Neural cell (in vitro differentiated cells): ENCODE measurements at regions not wholly inside any gene's neighbourhood (a gene's known extent, or its start where the extent isn't known, plus 50 kb on each side); places are given as distances from the start of the nearest gene placed in this dataset.

Experiments
- H2AFZ ChIP-seq: fragments of 200-600, 300-800 bp; sonication (generic), shearing (Covaris generic); 2 replicates; pipeline ENCODE4 v1.6.0; 2014; ENCODE audit warnings: low read depth, mild to moderate bottlenecking, antibody characterized with exemption, low read length, moderate library complexity
- H3F3A ChIP-seq: fragments of 200-600 bp; shearing (Covaris generic); 2 replicates; pipeline ENCODE4 v1.6.1; 2016; ENCODE audit warnings: mild to moderate bottlenecking, moderate library complexity, mixed read lengths, antibody characterized with exemption, low read length; ENCODE audit not compliant: insufficient read depth, poor library complexity, severe bottlenecking
- H3K27ac ChIP-seq: fragments of 200-600, 300-800 bp; sonication (generic), shearing (Covaris generic); 2 replicates; pipeline ENCODE4 v1.5.1; 2014; ENCODE audit warnings: mild to moderate bottlenecking, low read length, moderate library complexity
- H3K27me3 ChIP-seq: fragments of 300-800, 200-600 bp; sonication (generic), shearing (Covaris generic); 2 replicates; pipeline ENCODE4 v1.6.0; 2014; ENCODE audit warnings: mild to moderate bottlenecking, low read depth, low read length, moderate library complexity; ENCODE audit not compliant: insufficient read depth
- H3K36me3 ChIP-seq: fragments of 300-800, 200-600 bp; sonication (generic), shearing (Covaris generic); 2 replicates; pipeline ENCODE4 v1.5.1; 2014; ENCODE audit warnings: mild to moderate bottlenecking, antibody characterized with exemption, low read length, moderate library complexity; ENCODE audit not compliant: insufficient read depth
- H3K4me2 ChIP-seq: fragments of 300-800, 200-600 bp; sonication (generic), shearing (Covaris generic); 2 replicates; pipeline ENCODE4 v1.6.0; 2014; ENCODE audit warnings: mild to moderate bottlenecking, low read length
- H3K4me3 ChIP-seq: fragments of 300-800, 200-600 bp; sonication (generic), shearing (Covaris generic); 2 replicates; pipeline ENCODE4 v1.5.1; 2014; ENCODE audit warnings: mild to moderate bottlenecking, low read length, moderate library complexity
- H3K79me2 ChIP-seq: fragments of 200-600 bp; shearing (Covaris generic); replicated peaks from 2 replicates; pipeline ENCODE4 v1.6.0; 2014; ENCODE audit warnings: mild to moderate bottlenecking, low read length, moderate library complexity; ENCODE audit not compliant: insufficient read depth
- H3K9ac ChIP-seq: fragments of 300-800, 200-600 bp; sonication (generic), shearing (Covaris generic); 2 replicates; pipeline ENCODE4 v1.6.1; 2016; ENCODE audit warnings: mild to moderate bottlenecking, low read length, mixed read lengths
- H3K9me2 ChIP-seq: fragments of 200-600 bp; shearing (Covaris generic); 2 replicates; pipeline ENCODE4 v1.6.1; 2016; ENCODE audit warnings: mild to moderate bottlenecking, low read length, mixed read lengths; ENCODE audit not compliant: insufficient read depth
- H3K9me3 ChIP-seq: fragments of 200-600, 300-800 bp; sonication (generic), shearing (Covaris generic); 2 replicates; pipeline ENCODE4 v1.6.1; 2016; ENCODE audit warnings: mild to moderate bottlenecking, mixed run types, low read length, moderate library complexity, mixed read lengths
- H4K20me1 ChIP-seq: fragments of 200-600 bp; shearing (Covaris generic); 2 replicates; pipeline ENCODE4 v1.6.1; 2016; ENCODE audit warnings: mild to moderate bottlenecking, mixed run types; ENCODE audit not compliant: insufficient read depth
- EP300 ChIP-seq: fragments of 450-650 bp; conservative IDR thresholded peaks from 2 replicates; pipeline ENCODE4 v1.6.1; 2014; ENCODE audit warnings: antibody characterized with exemption, mild to moderate bottlenecking, moderate library complexity; ENCODE audit not compliant: poor library complexity, severe bottlenecking
- EZH2 ChIP-seq: fragments of 200-600, 300-800 bp; shearing (Covaris generic), sonication (generic); IDR thresholded peaks from 2 replicates; pipeline ENCODE4 v1.6.1; 2014; ENCODE audit warnings: antibody characterized with exemption, low read length, borderline replicate concordance, mild to moderate bottlenecking; ENCODE audit not compliant: insufficient read depth, poor library complexity, severe bottlenecking
- MXI1 ChIP-seq: fragments of 450-650 bp; conservative IDR thresholded peaks from 2 replicates; pipeline ENCODE4 v1.6.1; 2014; ENCODE audit warnings: antibody characterized with exemption, mild to moderate bottlenecking; ENCODE audit not compliant: poor library complexity, severe bottlenecking
- POLR2AphosphoS5 ChIP-seq: IDR thresholded peaks from 2 replicates; pipeline ENCODE4 v1.6.1; 2012
- RAD21 ChIP-seq: fragments of 450-650 bp; conservative IDR thresholded peaks from 2 replicates; pipeline ENCODE4 v1.6.1; 2014; ENCODE audit warnings: antibody characterized with exemption, mild to moderate bottlenecking, moderate library complexity
- SMC3 ChIP-seq: fragments of 450-650 bp; conservative IDR thresholded peaks from 2 replicates; pipeline ENCODE4 v1.6.1; 2014; ENCODE audit warnings: antibody characterized with exemption, mild to moderate bottlenecking, moderate library complexity; ENCODE audit not compliant: poor library complexity
- TAF1 ChIP-seq: IDR thresholded peaks from 2 replicates; pipeline ENCODE4 v1.6.1; 2012; ENCODE audit warnings: low read depth
- TF ChIP-seq, protein P1 (sequence below): fragments of 450-650 bp; IDR thresholded peaks from 2 replicates; pipeline ENCODE4 v1.5.1; 2014; ENCODE audit warnings: antibody characterized with exemption, mild to moderate bottlenecking, moderate library complexity; ENCODE audit not compliant: poor library complexity, severe bottlenecking
- TF ChIP-seq, protein P2 (sequence below): IDR thresholded peaks from 2 replicates; pipeline ENCODE4 v1.6.1; 2012; ENCODE audit warnings: borderline replicate concordance

DNA sequence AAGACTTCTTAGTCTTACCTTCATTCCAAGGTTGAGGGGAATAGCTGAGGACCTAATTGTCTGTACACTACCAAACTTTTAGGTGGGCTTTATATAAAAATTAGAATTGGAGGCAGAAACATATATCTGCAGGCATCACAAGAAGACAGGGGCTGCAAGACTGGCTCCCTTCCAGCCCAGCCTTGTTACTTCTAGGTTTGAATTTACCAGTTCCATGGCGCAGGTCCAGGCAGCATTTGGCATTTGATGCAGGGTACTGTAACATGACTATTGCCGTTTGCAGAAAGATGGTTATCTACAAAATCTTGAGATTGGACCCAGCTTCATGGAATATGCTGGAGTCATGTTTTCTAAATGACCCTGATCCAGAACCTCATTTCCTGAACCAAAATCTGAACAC is 105.4 kb upstream of the RHOBTB1 start:
- H2AFZ ChIP-seq: no peak overlapping the region
- no peaks in the 10 kb centered on the region for H3K27me3 ChIP-seq
- H3K4me3 ChIP-seq: no peak overlapping the region
- no peak overlapping the region for H3K27ac ChIP-seq
- H3K9me2 ChIP-seq: no peaks in the 10 kb centered on the region
- no peaks in the 10 kb centered on the region for H4K20me1 ChIP-seq
- no peak overlapping the region for H3K9ac ChIP-seq
- no peaks in the 10 kb centered on the region for H3F3A ChIP-seq
- TF ChIP-seq, protein P1, sequence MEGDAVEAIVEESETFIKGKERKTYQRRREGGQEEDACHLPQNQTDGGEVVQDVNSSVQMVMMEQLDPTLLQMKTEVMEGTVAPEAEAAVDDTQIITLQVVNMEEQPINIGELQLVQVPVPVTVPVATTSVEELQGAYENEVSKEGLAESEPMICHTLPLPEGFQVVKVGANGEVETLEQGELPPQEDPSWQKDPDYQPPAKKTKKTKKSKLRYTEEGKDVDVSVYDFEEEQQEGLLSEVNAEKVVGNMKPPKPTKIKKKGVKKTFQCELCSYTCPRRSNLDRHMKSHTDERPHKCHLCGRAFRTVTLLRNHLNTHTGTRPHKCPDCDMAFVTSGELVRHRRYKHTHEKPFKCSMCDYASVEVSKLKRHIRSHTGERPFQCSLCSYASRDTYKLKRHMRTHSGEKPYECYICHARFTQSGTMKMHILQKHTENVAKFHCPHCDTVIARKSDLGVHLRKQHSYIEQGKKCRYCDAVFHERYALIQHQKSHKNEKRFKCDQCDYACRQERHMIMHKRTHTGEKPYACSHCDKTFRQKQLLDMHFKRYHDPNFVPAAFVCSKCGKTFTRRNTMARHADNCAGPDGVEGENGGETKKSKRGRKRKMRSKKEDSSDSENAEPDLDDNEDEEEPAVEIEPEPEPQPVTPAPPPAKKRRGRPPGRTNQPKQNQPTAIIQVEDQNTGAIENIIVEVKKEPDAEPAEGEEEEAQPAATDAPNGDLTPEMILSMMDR: no peak
- no peak for TF ChIP-seq MXI1
- no peak for TF ChIP-seq EZH2
- TF ChIP-seq TAF1: no peak
- no peak for TF ChIP-seq SMC3
- TF ChIP-seq, protein P2, sequence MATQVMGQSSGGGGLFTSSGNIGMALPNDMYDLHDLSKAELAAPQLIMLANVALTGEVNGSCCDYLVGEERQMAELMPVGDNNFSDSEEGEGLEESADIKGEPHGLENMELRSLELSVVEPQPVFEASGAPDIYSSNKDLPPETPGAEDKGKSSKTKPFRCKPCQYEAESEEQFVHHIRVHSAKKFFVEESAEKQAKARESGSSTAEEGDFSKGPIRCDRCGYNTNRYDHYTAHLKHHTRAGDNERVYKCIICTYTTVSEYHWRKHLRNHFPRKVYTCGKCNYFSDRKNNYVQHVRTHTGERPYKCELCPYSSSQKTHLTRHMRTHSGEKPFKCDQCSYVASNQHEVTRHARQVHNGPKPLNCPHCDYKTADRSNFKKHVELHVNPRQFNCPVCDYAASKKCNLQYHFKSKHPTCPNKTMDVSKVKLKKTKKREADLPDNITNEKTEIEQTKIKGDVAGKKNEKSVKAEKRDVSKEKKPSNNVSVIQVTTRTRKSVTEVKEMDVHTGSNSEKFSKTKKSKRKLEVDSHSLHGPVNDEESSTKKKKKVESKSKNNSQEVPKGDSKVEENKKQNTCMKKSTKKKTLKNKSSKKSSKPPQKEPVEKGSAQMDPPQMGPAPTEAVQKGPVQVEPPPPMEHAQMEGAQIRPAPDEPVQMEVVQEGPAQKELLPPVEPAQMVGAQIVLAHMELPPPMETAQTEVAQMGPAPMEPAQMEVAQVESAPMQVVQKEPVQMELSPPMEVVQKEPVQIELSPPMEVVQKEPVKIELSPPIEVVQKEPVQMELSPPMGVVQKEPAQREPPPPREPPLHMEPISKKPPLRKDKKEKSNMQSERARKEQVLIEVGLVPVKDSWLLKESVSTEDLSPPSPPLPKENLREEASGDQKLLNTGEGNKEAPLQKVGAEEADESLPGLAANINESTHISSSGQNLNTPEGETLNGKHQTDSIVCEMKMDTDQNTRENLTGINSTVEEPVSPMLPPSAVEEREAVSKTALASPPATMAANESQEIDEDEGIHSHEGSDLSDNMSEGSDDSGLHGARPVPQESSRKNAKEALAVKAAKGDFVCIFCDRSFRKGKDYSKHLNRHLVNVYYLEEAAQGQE: no peak
- no peak for TF ChIP-seq EP300
- TF ChIP-seq RAD21: no peak
- TF ChIP-seq POLR2AphosphoS5: no peak
- no peaks in the 10 kb centered on the region for H3K9me3 ChIP-seq
- H3K79me2 ChIP-seq: no peaks in the 10 kb centered on the region
- H3K36me3 ChIP-seq: no peaks in the 10 kb centered on the region
- H3K4me2 ChIP-seq: no peak overlapping the region

DNA sequence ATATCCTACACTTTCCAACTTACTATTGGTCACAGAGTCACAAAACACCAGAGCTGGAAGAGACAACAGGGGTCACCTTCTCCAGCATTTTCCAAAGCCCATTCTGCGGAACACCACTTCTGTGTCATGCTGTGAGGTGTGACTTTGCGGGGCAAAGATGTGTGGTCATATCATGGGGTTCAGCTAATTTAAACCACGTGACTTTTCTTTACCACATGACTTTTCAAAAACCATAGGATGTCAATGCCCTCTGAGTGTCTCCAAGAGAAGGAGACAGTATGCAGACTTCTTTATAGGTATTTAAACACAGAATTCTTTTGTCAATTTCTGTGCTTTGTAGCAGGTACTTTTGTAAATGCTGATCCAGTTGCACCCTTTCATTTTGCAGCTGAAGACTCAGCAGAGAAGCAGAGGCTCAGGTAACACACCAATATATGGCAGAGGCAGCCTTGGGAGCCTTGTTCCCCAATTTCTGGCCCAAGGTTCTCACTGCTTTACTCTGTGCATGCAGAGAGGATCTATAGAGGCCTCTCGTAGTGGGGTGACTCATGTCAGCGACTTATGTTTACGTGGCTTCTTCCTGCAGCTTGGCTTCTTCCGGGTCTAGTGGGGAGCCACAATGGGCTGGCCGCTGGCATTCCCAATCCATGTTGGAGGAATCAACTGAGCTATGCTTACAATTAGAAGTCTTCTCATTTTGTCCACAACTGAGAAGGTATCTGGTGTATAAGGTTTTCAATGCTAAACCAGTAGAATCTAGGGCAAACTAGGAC is 104.0 kb upstream of the RHOBTB1 start:
- no peaks in the 10 kb centered on the region for H3K9me3 ChIP-seq
- H2AFZ ChIP-seq: no peak overlapping the region
- H3K4me2 ChIP-seq: no peak overlapping the region
- H3K79me2 ChIP-seq: no peaks in the 10 kb centered on the region
- H3K9ac ChIP-seq: no peak overlapping the region
- no peaks in the 10 kb centered on the region for H3F3A ChIP-seq
- H3K4me3 ChIP-seq: no peak overlapping the region
- no peaks in the 10 kb centered on the region for H3K9me2 ChIP-seq
- no peaks in the 10 kb centered on the region for H4K20me1 ChIP-seq
- TF ChIP-seq, protein P1: no peak
- TF ChIP-seq SMC3: no peak
- no peak for TF ChIP-seq EZH2
- TF ChIP-seq EP300: no peak
- TF ChIP-seq POLR2AphosphoS5: no peak
- no peak for TF ChIP-seq MXI1
- TF ChIP-seq TAF1: no peak
- TF ChIP-seq RAD21: no peak
- TF ChIP-seq, protein P2: no peak
- H3K27ac ChIP-seq: no peak overlapping the region
- no peaks in the 10 kb centered on the region for H3K36me3 ChIP-seq
- H3K27me3 ChIP-seq: no peaks in the 10 kb centered on the region
